ENCODE measurements at regions not wholly inside any gene's neighbourhood (a gene's known extent, or its start where the extent isn't known, plus 50 kb on each side); places are given as distances from the start of the nearest gene placed in this dataset.

DNA sequence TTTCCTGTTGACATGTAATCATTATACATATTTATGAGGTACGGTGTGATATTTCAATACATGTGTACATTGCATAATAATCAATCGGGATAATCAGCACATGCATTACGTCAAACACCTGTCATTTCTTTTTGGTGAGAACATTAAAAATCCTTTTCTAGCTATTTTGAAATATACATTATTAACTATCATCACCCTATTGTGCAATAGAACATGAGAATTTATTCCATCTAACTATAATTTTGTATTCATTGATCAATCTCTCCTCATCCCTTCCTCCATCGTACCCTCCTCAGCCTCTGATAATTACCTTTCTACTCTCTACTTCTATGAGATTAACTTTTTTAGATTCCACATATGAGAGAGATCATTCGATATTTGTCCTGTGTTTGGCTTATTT is 170.9 kb upstream of the GHR start:
- no peak for TF ChIP-seq TCF4 (CRISPR knock-in tag; IDR thresholded peaks at IDR 0.05; ENCODE audit: borderline replicate concordance)
- no peak for TF ChIP-seq ARNTL (CRISPR knock-in tag; IDR thresholded peaks at IDR 0.05; ENCODE audit: borderline replicate concordance, low read depth)
- no peak for TF ChIP-seq ZNF70 (CRISPR knock-in tag; IDR thresholded peaks at IDR 0.05)
- no peak for TF ChIP-seq ESRRG (CRISPR knock-in tag; IDR thresholded peaks at IDR 0.05)
- TF ChIP-seq RARB (CRISPR knock-in tag; IDR thresholded peaks at IDR 0.05): no peak
- no peak for TF ChIP-seq OSR1 (CRISPR knock-in tag; IDR thresholded peaks at IDR 0.05)
- TF ChIP-seq, protein P1, sequence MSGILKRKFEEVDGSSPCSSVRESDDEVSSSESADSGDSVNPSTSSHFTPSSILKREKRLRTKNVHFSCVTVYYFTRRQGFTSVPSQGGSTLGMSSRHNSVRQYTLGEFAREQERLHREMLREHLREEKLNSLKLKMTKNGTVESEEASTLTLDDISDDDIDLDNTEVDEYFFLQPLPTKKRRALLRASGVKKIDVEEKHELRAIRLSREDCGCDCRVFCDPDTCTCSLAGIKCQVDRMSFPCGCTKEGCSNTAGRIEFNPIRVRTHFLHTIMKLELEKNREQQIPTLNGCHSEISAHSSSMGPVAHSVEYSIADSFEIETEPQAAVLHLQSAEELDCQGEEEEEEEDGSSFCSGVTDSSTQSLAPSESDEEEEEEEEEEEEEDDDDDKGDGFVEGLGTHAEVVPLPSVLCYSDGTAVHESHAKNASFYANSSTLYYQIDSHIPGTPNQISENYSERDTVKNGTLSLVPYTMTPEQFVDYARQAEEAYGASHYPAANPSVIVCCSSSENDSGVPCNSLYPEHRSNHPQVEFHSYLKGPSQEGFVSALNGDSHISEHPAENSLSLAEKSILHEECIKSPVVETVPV (CRISPR knock-in tag; IDR thresholded peaks at IDR 0.05): no peak
- TF ChIP-seq, protein P2, sequence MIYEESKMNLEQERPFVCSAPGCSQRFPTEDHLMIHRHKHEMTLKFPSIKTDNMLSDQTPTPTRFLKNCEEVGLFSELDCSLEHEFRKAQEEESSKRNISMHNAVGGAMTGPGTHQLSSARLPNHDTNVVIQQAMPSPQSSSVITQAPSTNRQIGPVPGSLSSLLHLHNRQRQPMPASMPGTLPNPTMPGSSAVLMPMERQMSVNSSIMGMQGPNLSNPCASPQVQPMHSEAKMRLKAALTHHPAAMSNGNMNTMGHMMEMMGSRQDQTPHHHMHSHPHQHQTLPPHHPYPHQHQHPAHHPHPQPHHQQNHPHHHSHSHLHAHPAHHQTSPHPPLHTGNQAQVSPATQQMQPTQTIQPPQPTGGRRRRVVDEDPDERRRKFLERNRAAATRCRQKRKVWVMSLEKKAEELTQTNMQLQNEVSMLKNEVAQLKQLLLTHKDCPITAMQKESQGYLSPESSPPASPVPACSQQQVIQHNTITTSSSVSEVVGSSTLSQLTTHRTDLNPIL (CRISPR knock-in tag; IDR thresholded peaks at IDR 0.05; ENCODE audit: low read depth): no peak
- TF ChIP-seq ZFP30 (CRISPR knock-in tag; IDR thresholded peaks at IDR 0.05): no peak
- no peak for TF ChIP-seq ZFP3 (CRISPR knock-in tag; IDR thresholded peaks at IDR 0.05)
- TF ChIP-seq, protein P3, sequence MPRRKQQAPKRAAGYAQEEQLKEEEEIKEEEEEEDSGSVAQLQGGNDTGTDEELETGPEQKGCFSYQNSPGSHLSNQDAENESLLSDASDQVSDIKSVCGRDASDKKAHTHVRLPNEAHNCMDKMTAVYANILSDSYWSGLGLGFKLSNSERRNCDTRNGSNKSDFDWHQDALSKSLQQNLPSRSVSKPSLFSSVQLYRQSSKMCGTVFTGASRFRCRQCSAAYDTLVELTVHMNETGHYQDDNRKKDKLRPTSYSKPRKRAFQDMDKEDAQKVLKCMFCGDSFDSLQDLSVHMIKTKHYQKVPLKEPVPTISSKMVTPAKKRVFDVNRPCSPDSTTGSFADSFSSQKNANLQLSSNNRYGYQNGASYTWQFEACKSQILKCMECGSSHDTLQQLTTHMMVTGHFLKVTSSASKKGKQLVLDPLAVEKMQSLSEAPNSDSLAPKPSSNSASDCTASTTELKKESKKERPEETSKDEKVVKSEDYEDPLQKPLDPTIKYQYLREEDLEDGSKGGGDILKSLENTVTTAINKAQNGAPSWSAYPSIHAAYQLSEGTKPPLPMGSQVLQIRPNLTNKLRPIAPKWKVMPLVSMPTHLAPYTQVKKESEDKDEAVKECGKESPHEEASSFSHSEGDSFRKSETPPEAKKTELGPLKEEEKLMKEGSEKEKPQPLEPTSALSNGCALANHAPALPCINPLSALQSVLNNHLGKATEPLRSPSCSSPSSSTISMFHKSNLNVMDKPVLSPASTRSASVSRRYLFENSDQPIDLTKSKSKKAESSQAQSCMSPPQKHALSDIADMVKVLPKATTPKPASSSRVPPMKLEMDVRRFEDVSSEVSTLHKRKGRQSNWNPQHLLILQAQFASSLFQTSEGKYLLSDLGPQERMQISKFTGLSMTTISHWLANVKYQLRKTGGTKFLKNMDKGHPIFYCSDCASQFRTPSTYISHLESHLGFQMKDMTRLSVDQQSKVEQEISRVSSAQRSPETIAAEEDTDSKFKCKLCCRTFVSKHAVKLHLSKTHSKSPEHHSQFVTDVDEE (CRISPR knock-in tag; IDR thresholded peaks at IDR 0.05): no peak
- no peak for TF ChIP-seq GLIS3 (CRISPR knock-in tag; IDR thresholded peaks at IDR 0.05)
- TF ChIP-seq, protein P4, sequence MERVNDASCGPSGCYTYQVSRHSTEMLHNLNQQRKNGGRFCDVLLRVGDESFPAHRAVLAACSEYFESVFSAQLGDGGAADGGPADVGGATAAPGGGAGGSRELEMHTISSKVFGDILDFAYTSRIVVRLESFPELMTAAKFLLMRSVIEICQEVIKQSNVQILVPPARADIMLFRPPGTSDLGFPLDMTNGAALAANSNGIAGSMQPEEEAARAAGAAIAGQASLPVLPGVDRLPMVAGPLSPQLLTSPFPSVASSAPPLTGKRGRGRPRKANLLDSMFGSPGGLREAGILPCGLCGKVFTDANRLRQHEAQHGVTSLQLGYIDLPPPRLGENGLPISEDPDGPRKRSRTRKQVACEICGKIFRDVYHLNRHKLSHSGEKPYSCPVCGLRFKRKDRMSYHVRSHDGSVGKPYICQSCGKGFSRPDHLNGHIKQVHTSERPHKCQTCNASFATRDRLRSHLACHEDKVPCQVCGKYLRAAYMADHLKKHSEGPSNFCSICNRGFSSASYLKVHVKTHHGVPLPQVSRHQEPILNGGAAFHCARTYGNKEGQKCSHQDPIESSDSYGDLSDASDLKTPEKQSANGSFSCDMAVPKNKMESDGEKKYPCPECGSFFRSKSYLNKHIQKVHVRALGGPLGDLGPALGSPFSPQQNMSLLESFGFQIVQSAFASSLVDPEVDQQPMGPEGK (CRISPR knock-in tag; IDR thresholded peaks at IDR 0.05; ENCODE audit: borderline replicate concordance): no peak
